ENCODE measurements at regions not wholly inside any gene's neighbourhood (a gene's known extent, or its start where the extent isn't known, plus 50 kb on each side); places are given as distances from the start of the nearest gene placed in this dataset.

- TF ChIP-seq, protein P1, sequence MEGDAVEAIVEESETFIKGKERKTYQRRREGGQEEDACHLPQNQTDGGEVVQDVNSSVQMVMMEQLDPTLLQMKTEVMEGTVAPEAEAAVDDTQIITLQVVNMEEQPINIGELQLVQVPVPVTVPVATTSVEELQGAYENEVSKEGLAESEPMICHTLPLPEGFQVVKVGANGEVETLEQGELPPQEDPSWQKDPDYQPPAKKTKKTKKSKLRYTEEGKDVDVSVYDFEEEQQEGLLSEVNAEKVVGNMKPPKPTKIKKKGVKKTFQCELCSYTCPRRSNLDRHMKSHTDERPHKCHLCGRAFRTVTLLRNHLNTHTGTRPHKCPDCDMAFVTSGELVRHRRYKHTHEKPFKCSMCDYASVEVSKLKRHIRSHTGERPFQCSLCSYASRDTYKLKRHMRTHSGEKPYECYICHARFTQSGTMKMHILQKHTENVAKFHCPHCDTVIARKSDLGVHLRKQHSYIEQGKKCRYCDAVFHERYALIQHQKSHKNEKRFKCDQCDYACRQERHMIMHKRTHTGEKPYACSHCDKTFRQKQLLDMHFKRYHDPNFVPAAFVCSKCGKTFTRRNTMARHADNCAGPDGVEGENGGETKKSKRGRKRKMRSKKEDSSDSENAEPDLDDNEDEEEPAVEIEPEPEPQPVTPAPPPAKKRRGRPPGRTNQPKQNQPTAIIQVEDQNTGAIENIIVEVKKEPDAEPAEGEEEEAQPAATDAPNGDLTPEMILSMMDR (IDR thresholded peaks at IDR 0.05; ENCODE audit: low read depth, low read length): no peak
These were observed 170.8 kb downstream of the ATG4C start for GRCh38 chr1:62954758-62955157.

DNA sequence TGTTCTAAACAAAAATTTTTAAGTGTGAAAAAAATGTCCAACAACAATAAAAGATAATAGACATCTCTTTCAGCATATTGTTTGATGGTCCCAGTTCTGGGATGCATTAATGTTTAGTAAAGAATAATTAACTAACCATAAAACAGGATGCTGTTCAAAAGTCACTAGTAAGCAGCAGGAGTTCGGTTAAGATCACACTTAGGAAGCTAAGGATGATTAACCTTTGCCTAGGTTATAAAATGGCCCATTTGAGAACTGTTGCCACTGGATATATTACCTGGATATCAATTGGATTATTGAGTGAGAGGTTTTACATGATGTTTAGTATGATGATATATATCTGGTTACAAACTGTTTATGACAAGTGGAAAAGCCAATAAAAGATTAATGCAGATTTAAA is 171.7 kb downstream of the ATG4C start:
- TF ChIP-seq, protein P1 (IDR thresholded peaks at IDR 0.05; ENCODE audit: low read depth, low read length): no peak
- H3K4me3 ChIP-seq (replicated peaks in 1 of 2; ENCODE audit: low read depth in 2 of 2, low read length in 2 of 2): no peak overlapping the region
- no peak for DNase-seq (ENCODE audit: low read depth in 2 of 2)

More at GRCh38 chr1:62954758-62955157, 170.8 kb downstream of the ATG4C start:
- no peak for DNase-seq (ENCODE audit: low read depth in 2 of 2)
- no peak overlapping the region for H3K4me3 ChIP-seq (replicated peaks in 1 of 2; ENCODE audit: low read depth in 2 of 2, low read length in 2 of 2)

- TF ChIP-seq, protein P1 (IDR thresholded peaks at IDR 0.05; ENCODE audit: low read depth, low read length): no peak
- H3K4me3 ChIP-seq (replicated peaks in 1 of 2; ENCODE audit: low read depth in 2 of 2, low read length in 2 of 2): no peak overlapping the region
- no peak for DNase-seq (ENCODE audit: low read depth in 2 of 2)
These were observed 178.3 kb downstream of the ATG4C start for GRCh38 chr1:62962014-62962812.

DNA sequence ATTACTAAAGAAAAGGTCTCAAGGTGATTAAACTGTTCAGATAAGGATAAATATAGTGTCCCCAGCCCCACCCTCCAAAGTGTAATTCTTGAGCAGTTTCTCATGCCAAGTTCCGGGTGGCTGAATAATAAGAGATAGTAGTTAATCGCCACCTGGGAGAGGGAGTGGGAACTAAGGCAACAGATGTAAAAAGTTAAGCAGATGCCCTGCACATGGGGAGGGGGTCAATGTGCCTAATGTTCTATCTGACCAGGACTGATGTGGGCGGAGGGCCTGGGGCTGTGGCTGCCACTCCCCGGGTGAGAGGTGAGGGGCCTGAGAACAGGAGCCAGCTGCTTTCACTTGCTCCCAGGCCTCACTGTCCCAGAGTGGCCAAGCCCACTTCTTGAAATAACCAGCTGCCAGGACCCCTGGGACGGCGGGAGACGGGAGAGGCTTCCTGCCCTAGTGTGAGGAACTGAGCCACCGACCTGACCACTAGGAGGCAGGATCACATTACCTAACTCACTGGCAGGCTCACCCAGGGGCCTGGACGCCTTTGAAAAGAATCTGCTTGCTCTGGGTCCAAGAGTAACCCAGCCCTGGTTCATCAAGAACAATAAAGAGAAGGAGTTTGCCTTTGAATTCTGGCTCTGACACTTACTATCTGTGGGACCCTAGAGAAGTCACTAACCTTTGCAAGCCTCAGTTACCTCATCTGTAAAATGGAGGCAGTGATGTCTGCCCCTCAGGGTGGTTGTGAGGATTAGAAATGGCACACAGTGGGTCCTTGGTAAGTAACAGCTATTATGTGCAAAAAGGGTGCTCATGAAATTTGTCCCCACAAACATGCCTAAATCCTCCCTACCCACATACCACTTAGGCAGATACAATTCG is 179.2 kb downstream of the ATG4C start:
- H3K4me3 ChIP-seq (replicated peaks in 1 of 2; ENCODE audit: low read depth in 2 of 2, low read length in 2 of 2): no peak overlapping the region
- TF ChIP-seq, protein P1 (IDR thresholded peaks at IDR 0.05; ENCODE audit: low read depth, low read length): peak; percentile 67
- peak; percentile 60 to 67 for DNase-seq (ENCODE audit: low read depth in 2 of 2)

DNA sequence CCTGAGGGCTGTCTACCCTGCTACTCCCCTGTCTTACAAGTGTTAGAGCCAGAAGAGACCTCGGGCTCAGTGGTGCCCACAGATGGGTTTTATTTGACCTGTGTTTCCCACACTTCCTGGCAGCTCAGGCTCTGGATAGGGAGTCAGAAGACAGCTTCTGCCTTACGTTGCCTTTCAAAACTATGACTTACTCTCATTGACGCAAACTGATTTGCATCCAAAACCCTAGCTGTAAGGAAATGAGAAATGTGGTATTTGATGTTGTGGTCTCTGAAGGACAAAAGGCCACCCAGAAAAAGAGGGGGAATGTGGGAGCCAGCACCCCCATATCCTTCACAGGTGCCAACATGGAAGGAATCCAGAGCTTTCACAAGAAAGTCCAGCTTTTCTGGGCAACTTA is 180.2 kb downstream of the ATG4C start:
- DNase-seq (ENCODE audit: low read depth in 2 of 2): no peak
- TF ChIP-seq, protein P1 (IDR thresholded peaks at IDR 0.05; ENCODE audit: low read depth, low read length): no peak

DNA sequence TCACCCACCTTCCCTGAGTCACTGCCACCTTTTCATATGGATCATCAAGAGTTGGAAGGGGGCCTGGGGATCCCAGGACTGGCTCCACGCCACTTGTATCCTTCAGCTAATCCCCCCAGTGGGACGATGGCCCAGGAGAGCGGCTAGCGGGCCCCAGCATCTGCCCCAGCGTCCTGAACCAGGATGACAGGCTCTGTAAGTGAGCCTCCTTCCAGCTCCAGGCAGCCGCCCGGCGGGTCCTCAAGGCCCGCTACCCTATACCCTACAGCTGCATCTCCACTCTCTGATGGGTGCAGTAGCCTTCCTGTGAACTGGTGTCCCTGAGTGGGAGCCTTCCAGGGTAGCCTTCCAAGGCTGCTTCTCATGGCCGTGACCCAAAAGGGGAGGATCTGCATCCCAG is 183.1 kb downstream of the ATG4C start:
- H3K4me3 ChIP-seq (replicated peaks in 1 of 2; ENCODE audit: low read depth in 2 of 2, low read length in 2 of 2): no peak overlapping the region
- TF ChIP-seq, protein P1 (IDR thresholded peaks at IDR 0.05; ENCODE audit: low read depth, low read length): no peak
- DNase-seq (ENCODE audit: low read depth in 2 of 2): no peak

More for the DNA sequence above, 180.2 kb downstream of the ATG4C start:
- H3K4me3 ChIP-seq (replicated peaks in 1 of 2; ENCODE audit: low read depth in 2 of 2, low read length in 2 of 2): no peak overlapping the region

Data from cardiac fibroblast (primary cell).